Heart left ventricle (tissue), 16 donors: ENCODE measurements at regions not wholly inside any gene's neighbourhood (a gene's known extent, or its start where the extent isn't known, plus 50 kb on each side); places are given as distances from the start of the nearest gene placed in this dataset.

Experiments
- ATAC-seq, 4 donors: fragments of 200-7000 bp; cut with Tn5 transposase; one replicate each; pipeline ENCODE4 v1.9.1; 2020 to 2022; ENCODE audit warnings: moderate library complexity in 4 of 4, mild to moderate bottlenecking in 3 of 4, moderate number of reproducible peaks in 1 of 4
- DNase-seq, 5 donors: peaks; one replicate each; pipeline ENCODE4 v3.0.0-alpha.2; 2020
- H3K27ac ChIP-seq, 12 donors: fragments of 200-600 bp; sonication (generic) in 4 of 12; one replicate each; pipeline versions ENCODE4 v1.5.0 to v1.8.0; 2016 to 2022; ENCODE audit warnings: mild to moderate bottlenecking in 2 of 12
- H3K27me3 ChIP-seq, 9 donors: fragments of 200-600 bp; sonication (generic) in 2 of 9; one replicate each; pipeline versions ENCODE4 v1.5.1 to v1.8.0; 2016 to 2022; ENCODE audit warnings: mild to moderate bottlenecking in 3 of 9
- H3K36me3 ChIP-seq, 9 donors: fragments of 200-600 bp; sonication (generic) in 2 of 9; one replicate each; pipeline versions ENCODE4 v1.5.0 to v1.8.0; 2018 to 2022; ENCODE audit warnings: mild to moderate bottlenecking in 2 of 9
- H3K4me1 ChIP-seq, 12 donors: fragments of 200-600 bp; sonication (generic) in 4 of 12; one replicate each; pipeline versions ENCODE4 v1.5.0 to v1.8.0; 2016 to 2022; ENCODE audit warnings: mild to moderate bottlenecking in 3 of 12
- H3K4me3 ChIP-seq, 12 donors: fragments of 200-600 bp; sonication (generic) in 4 of 12; one replicate each; pipeline versions ENCODE4 v1.5.0 to v1.8.0; 2017 to 2022; ENCODE audit warnings: mild to moderate bottlenecking in 9 of 12, moderate library complexity in 4 of 12
- H3K9me3 ChIP-seq, 12 donors: fragments of 200-600 bp; sonication (generic) in 4 of 12; one replicate each; pipeline versions ENCODE4 v1.5.0 to v1.8.0; 2016 to 2022; ENCODE audit warnings: mild to moderate bottlenecking in 1 of 12
- POLR2A ChIP-seq, 2 donors: fragments of 450-650 bp; IDR thresholded peaks; one replicate each; pipeline ENCODE4 v1.6.1; 2017; ENCODE audit warnings: antibody characterized with exemption in 2 of 2, mild to moderate bottlenecking in 2 of 2, moderate library complexity in 2 of 2
- WGBS, 4 donors: extraction: QIAGEN DNeasy Blood & Tissue Kit in 2 of 4; methylation state at CpG; one replicate each; pipeline versions ENCODE4 v1.1.5 to v1.1.7; 2013 to 2018; 5-methylcytosine and 5-hydroxymethylcytosine counted together
- intact Hi-C, 10 donors: fragments of 100-400 bp; cut with DNase I; formaldehyde crosslinking; loops; one replicate each; pipeline versions ENCODE4 v1.11.1 to v1.14.2; 2022
- TF ChIP-seq, protein P1 (sequence below), 12 donors: fragments of 200-600 bp; sonication (generic) in 4 of 12; IDR thresholded peaks; one replicate each; pipeline versions ENCODE4 v1.5.0 to v1.8.0; 2018 to 2022; ENCODE audit warnings: antibody characterized with exemption in 12 of 12, mild to moderate bottlenecking in 5 of 12
- donor health status: ischemic (EF 13 %, LVEDD 7.1; RV severe dilation, severe dysfunction).
- donor health status: healthy with polysubstance abuse.
- donor health status: DM: no; HTN: yes; CAD: no.
- donor health status: DM: no; HTN: no; CAD: no.
- donor health status: ischemic (EF 25% LVEDD 6.9; RV normal size, moderate dysfunction).
- donor health status: ischemic (EF 25% LVEDD 5.7; RV mildly dilated, moderate dysfunction).
- donor health status: healthy.
- donor health status: DM: yes; HTN: yes; CAD: no.
- donor health status: ischemic (EF 35%, LVEDD 5.7; RV mildly dilated, moderate dysfunction).
- donor health status: nonischemic (EF 11% LVEDD 7.7; RV severe dilation, severe dysfunction).
- donor health status: DM: yes; HTN: yes; CAD: no.
- donor health status: PGD.
- donor health status: ischemic (EF 29% LVEDD 5.4; RV normal size, mild dysfunction).
- donor health status: nonischemic (EF 23%, LVEDD 6.1; RV moderate dilation, normal function).

- TF ChIP-seq, protein P1, sequence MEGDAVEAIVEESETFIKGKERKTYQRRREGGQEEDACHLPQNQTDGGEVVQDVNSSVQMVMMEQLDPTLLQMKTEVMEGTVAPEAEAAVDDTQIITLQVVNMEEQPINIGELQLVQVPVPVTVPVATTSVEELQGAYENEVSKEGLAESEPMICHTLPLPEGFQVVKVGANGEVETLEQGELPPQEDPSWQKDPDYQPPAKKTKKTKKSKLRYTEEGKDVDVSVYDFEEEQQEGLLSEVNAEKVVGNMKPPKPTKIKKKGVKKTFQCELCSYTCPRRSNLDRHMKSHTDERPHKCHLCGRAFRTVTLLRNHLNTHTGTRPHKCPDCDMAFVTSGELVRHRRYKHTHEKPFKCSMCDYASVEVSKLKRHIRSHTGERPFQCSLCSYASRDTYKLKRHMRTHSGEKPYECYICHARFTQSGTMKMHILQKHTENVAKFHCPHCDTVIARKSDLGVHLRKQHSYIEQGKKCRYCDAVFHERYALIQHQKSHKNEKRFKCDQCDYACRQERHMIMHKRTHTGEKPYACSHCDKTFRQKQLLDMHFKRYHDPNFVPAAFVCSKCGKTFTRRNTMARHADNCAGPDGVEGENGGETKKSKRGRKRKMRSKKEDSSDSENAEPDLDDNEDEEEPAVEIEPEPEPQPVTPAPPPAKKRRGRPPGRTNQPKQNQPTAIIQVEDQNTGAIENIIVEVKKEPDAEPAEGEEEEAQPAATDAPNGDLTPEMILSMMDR (IDR thresholded peaks at IDR 0.05): no peak
- TF ChIP-seq POLR2A (IDR thresholded peaks at IDR 0.05): no peak
- ATAC-seq: peak in 3 of 4 donors; percentile 16 to 72 (median 39)
- no peaks in the 10 kb centered on the region for H3K36me3 ChIP-seq
- WGBS, 4 donors: 76 to 87% (median 84%) methylated on average over 2 of the region's 2 CpGs
- intact Hi-C loops: no loop called here
- no peaks in the 10 kb centered on the region for H3K9me3 ChIP-seq
- peak; percentile 27 to 72 (median 41) for DNase-seq
- H3K4me1 ChIP-seq: peaks cover 0 to 13% (median 0%) of the 10 kb centered on the region in 12 donors
- H3K27me3 ChIP-seq: peaks cover 0 to 3% (median 0%) of the 10 kb centered on the region in 9 donors
- peak overlapping the region in 1 of 12 donors; percentile 78 for H3K27ac ChIP-seq
- H3K4me3 ChIP-seq: no peak overlapping the region
Observed at GRCh38 chr5:17381932-17382331, 116.1 kb upstream of the TAF11L2 start.

DNA sequence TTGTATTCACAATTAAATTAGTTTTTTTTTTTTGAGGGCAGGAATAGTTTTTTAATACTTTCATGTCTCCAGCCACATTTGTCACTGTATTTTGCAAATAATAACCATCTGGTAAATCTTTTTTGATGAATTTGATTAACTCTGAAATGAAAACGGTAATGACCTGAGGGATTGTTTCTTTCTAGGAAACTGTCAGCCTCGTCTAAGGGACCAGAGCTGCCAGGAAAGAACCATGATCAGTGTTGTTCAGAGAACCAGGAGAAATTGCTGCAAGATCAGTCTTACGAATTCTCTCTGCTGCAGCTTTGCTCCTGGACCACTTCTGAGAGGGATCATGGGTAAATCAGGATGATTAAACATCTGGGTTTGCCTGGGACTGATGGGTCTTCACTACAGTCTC lies 114.5 kb upstream of the TAF11L2 start:
- DNase-seq: no peak
- Histone ChIP-seq H3K27ac (no peak overlapping the region), H3K9me3 (peaks cover 0 to 2% (median 0%) of the 10 kb centered on the region in 12 donors), H3K27me3 (peaks cover 0 to 3% (median 0%) of the 10 kb centered on the region in 9 donors), H3K4me3 (no peak overlapping the region), H3K4me1 (peaks cover 0 to 13% (median 0%) of the 10 kb centered on the region in 12 donors), H3K36me3 (no peaks in the 10 kb centered on the region)
- no peak for ATAC-seq
- no peak for TF ChIP-seq POLR2A (IDR thresholded peaks at IDR 0.05)
- TF ChIP-seq, protein P1 (IDR thresholded peaks at IDR 0.05): no peak
- 52 to 55% (median 54%) methylated on average over 3 of the region's 3 CpGs for WGBS, 4 donors
- intact Hi-C loops: no loop called here

DNA sequence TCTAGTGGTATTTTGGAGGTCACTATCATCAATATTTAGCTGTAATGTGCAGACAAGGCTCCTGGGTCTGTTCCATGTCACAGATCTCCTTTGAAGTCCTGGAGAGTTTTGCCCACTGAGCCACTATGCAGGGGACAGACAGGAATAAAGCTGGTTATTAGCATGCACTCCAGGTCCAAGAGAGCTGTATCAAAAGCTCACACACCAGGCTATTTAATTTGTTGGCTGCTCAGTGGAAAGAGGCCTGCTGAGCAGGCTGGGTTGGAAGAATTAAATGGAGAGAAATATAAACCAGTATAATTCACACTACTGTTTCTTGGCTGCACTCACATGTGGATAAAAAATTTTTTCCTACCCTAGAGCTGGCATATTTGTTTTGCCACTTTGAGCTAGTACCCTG lies 113.8 kb upstream of the TAF11L2 start:
- Histone ChIP-seq H3K9me3 (peaks cover 0 to 7% (median 0%) of the 10 kb centered on the region in 12 donors), H3K4me1 (peaks cover 0 to 13% (median 0%) of the 10 kb centered on the region in 12 donors), H3K36me3 (no peaks in the 10 kb centered on the region), H3K27me3 (peaks cover 0 to 3% (median 0%) of the 10 kb centered on the region in 9 donors), H3K27ac (no peak overlapping the region), H3K4me3 (no peak overlapping the region)
- DNase-seq (no peak), ATAC-seq (no peak)
- TF ChIP-seq, protein P1 (IDR thresholded peaks at IDR 0.05): no peak
- TF ChIP-seq POLR2A (IDR thresholded peaks at IDR 0.05): no peak
- intact Hi-C loops: no loop called here

DNA sequence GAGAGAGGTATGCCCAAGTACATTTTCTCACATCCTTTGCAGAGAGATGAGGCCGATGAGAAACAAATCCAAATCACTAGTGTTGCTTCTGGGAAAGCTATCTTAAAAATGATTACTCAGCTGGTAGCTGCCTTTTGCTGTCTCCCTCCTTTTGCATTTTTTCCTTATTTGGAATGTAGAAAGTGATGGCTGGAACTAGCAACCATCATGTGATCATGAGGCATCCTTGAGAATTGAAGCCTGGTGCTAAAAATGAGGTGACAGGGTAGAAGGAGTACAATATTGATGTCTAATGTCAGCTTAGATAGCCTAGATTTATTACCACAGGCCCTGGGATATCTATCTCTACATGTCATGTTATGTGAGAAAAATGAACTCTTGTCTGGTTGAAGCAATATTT lies 109.3 kb upstream of the TAF11L2 start:
- Histone ChIP-seq H3K27ac (no peak overlapping the region), H3K4me3 (no peak overlapping the region), H3K9me3 (peaks cover 0 to 7% (median 0%) of the 10 kb centered on the region in 12 donors), H3K4me1 (no peaks in the 10 kb centered on the region), H3K36me3 (no peaks in the 10 kb centered on the region), H3K27me3 (no peaks in the 10 kb centered on the region)
- intact Hi-C loops: no loop called here
- no peak for DNase-seq
- no peak for TF ChIP-seq POLR2A (IDR thresholded peaks at IDR 0.05)
- TF ChIP-seq, protein P1 (IDR thresholded peaks at IDR 0.05): no peak
- ATAC-seq: no peak
- 92 to 96% (median 93%) methylated on average over 1 of the region's 1 CpG for WGBS, 4 donors
